Activated CD4-positive, CD25-positive, alpha-beta regulatory T cell (primary cell): ENCODE measurements at regions not wholly inside any gene's neighbourhood (a gene's known extent, or its start where the extent isn't known, plus 50 kb on each side); places are given as distances from the start of the nearest gene placed in this dataset.
"Not testable (repeated sequence)": the region's sequence is repeated elsewhere in the genome, so short reads cannot be mapped to it uniquely, and the experiment has no call there.

ENCODE experiments used
- DNase-seq, 4 experiments: peaks; one replicate each; lab custom pipeline; 2025; lab: John Stamatoyannopoulos, UW

DNA sequence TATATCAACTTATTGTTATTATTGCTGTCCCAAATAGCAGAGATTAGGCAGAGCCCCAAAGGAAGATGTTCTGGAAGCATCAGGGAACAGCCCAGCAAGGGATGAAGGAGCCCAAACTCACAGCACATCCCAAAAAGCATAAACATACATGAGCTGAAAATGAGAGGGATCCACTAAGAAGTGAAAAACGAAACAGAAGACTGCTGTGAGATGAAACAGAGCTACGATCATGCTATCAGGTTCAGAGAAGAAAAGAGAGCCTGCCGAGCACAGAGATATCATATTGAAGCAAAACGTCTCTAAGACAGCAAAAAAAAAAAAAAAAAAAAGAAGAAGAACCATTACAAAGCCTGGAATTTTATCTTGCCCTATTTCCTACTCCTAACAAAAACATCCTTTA, 127.3 kb downstream of the ZNF608 start:
- no peak for DNase-seq

DNA sequence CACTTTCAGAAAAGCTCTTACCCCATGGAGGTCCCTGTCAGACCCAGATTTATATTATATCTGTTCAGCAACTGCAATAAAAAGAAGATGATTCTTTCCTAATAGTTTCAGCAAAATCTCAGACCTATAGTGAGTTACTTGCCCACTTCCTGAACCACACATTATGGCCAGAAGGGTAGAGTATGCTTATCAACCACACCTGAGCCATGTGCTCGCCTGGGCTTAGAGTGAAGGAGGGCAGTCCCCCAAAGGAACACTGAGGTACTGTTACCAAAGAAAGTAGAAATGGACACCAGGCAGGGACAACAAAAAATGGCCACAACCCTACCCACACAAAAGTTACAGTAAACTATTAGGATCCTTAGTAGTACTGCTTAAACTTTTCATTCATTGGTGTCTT, 128.7 kb downstream of the ZNF608 start:
- DNase-seq, result no peak

DNA sequence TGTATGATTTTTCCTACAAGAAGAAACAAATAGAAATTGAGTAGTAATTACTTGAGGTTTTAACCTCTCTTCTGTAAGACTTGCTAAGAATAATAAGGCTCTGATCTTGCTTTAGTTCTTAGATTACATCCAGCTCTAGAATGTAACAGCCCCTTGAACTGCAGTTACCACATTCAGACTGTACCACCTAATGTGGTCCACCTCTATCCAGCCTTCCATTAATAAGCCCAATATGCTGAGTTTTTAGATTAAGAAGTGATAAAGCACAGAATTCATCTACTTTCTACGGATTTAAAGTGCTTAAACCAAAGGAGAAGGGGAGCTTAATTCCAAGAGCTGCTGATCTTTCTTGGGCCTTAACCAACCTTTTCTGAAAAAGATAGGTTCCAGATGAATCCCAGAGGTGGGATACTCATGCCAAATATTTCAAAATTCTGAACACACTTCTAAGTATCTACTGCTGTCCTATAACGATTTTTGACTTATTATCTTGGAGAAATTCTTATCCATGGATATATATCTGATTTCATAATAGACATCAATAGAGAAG, 131.5 kb downstream of the ZNF608 start:
- DNase-seq, result no peak

DNA sequence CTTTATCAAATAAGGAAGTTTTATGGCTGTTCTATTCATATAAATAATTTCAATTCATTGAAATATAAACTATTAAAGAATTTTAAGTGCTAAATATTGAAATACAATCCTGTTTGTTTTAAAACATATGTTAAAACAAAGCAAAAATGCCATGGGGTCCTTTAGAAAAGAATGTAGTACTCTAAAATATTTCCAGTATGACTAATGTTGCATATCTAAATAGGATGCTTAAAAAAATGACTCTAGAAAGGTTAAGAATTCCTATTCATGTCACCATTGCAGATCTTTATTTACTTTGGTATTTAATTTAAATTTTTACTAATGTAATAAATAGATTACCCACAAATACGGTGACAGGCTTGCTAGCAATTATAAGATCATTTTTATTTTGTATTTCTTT, 132.3 kb downstream of the ZNF608 start:
- no peak for DNase-seq

DNA sequence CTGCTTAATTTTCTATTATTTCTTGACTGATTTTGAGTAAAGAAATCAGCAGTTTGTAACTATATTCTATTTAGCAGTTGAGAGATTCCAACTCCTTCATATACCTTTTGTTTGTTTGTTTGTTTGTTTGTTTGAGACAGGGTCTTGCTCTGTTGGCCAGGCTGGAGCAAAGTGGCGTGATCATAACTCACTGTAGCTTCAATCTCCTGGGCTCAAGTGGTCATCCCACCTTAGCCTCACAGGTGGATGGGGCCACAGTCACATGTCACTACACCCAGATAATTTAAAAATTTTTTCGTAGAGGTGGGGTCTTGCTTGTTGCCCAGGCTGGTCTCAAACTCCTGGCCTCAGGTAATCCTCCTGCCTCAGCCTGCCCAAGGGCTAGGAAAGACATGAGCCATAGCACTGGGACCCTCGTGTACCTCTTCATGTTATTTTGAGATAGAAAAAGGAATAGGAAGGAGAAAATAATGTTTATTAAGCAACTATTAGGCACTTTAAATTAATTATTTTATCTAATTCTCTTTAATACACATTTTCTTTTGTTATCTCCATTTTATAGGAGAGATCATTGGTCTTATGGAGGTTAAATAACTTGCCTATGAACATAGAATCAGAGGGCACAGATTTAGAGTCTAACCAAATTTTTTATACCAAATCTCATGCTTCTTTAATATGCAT, 133.0 kb downstream of the ZNF608 start:
- no peak for DNase-seq

DNA sequence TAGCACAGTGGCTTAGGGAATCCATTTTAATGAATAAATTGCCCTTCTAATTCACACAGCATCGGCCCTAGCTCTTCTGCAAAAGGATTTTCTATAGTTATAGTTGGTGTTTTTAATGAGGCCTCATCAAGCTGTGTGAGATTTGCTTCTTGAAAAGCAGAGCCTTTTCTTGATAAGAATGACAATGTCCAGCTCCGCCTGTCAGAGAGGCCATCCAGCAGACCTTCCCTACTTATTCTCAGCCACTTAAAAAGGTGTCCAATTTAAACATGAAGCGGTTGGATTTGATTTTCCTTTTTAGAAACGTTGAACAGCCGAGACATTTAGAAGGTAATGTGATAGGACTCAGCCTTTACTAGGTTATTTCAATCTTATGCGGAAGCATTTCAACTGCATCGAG, 134.4 kb downstream of the ZNF608 start:
- DNase-seq, result no peak

DNA sequence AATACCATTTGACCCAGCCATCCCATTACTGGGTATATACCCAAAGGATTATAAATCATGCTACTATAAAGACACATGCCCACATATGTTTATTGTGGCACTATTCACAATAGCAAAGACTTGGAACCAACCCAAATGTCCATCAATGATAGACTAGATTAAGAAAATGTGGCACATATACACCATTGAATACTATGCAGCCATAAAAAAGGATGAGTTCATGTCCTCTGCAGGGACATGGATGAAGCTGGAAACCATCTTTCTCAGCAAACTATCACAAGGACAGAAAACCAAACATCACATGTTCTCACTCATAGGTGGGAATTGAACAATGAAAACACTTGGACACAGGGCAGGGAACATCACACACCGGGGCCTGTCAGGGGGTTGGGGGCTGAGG, 135.2 kb downstream of the ZNF608 start:
- DNase-seq, result not testable (repeated sequence)

DNA sequence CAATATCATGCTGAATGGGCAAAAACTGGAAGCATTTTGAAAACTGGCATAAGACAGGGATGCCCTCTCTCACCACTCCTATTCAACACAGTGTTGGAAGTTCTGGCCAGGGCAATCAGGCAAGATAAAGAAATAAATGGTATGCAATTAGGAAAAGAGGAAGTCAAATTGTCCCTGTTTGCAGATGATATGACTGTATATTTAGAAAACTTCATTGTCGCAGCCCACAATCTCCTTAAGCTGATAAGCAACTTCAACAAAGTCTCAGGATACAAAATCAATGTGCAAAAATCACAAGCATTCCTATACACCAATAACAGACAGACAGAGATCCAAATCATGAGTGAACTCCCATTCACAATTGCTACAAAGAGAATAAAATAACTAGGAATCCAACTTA, 136.8 kb downstream of the ZNF608 start:
- not testable (repeated sequence) for DNase-seq

DNA sequence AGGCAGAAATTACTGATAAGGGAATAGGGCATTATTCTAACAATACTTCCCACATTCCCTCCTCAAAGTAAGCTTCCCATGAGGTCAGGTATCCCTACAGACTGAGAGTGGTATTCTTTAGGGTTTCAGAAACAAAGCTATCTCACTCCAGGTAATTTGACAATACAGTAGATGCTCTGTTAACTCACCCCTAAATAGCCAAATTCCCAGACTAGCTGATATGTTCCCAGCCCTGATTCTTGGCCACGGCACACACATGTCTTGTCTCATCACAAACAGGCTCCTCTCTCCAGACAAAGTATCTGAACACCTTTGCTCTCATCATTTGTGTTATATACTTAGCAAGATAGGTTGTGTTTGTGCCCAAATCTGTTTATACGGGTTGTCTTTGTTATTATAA, 139.9 kb downstream of the ZNF608 start:
- DNase-seq, result no peak

DNA sequence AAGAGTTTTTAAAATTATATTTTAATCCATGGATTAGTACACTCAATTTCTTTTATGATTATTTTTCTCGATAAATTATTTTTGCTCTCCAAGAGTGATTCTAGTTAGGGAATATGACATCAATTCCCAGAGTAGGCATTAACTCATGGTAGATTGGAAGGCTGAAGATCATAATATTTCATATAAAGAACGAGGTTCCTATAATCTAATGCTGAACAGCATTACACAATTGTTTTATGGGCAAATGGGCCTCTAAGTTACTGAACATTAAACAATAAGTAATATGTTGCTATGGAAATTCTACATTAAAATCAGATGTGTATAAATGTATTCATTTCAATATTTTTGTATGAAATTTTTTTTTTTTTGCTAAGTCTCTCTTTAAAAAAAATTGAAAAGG, 140.3 kb downstream of the ZNF608 start:
- no peak for DNase-seq

DNA sequence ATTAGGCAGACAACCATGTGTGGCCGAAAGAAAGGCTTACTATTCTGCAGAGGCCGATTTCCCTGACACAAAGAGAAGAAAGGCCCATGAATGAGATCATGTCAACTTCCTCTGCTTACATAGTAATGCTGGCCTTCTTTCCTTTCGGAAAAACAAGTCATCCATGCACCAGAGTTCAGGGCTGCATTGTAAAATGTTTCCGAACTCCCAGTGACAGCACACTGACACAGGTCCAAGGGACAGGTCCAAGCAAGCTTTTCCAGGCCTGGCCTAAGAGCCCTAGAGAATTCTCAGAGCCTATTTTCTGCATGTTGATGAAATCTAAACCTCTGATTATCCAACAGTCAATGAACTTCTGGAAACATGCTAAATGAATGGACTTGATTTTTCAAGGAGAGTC, 140.9 kb downstream of the ZNF608 start:
- DNase-seq, result no peak

DNA sequence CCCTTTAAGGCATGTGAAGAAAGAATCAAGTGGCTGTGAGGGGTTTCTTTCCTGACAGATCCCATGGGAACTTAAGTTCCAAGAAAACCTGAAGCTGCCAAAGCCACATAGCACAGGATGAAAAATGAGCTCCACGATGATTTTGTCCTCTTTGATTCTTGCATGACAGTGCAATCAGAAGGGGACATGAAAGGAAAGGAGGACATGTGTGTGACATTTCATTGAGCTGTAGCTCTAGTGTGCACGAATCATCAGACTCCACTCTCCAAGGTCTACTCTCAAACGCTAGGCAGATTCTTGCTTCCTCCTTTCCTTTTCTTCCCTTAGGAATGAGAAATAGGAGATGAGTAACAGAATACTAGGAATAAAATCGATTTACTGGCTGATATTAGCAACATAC, 142.0 kb downstream of the ZNF608 start:
- no peak for DNase-seq

DNA sequence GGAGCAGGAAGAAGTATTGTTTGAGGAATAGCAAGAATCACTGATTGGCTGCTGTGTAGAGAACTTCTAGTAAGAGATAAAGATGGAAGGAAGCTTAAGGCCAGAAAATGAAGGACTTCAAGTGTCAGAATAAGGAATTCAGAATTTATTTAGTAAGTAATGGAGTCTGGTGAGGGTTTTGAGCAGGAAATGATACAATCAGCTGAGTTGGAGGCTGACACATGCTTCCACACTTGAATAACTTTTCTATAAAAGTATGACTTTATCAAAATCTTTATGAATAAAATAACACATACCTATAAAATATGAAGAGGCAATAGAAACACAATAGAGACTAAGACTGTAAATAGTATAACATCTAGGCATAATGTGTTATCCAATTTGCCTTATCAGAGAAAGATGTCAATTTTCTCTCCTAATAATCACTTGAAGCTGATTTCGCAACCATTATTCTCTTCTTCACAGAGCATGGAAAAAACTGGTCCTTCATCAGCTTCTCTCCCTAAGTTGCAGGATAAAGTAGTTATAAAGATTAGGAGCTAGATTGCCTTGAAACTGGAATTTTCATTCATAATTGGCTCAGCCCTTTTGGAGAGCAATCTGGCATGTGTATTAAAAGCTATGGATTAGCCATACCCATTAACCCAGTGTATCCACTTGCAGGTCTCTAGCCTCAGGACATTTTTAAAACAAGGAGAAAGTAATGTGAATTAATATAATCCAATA, 143.4 kb downstream of the ZNF608 start:
- DNase-seq, result no peak

DNA sequence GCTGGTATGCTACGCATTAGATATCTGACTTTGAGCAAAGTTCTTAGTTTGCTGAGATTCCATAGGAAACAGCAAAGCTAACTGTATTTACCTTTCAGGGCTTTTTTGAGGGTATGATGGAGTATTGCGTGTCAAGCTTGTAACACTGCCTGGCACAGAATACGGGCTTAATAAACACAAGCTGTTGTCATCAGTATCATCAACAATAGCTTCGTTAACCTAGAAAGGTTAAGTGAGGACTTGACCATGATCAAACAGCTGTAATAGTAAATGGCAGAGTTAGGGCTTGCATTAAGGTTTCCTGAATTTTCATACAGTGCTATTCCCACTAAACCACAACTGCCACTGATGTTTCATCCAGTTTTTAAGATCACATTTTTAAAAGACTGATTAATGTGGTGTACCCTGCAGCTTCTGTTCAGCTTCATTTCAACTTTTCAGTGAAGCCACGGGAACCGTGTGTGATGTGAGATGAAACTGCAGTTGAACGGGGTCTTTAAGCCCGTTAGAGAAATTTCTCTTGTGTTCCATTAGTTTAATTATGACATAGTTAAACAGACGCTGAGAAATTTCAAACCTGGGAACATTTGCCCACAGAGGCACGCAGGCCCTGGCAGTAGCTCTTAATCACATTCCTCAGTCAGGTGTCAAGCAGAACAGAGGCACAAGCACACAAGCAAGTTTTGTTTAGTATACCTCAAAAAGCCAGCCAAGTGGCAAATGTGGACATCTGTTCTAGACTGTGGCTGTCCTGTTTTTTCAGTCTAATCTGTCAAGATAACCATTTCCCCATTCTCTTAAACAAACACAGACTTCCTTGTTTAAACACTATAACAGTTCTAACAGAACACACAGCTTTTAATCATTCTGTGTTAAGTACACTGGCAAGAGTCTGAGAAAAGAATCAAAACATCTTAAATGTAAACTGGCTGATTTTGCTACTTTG, 147.1 kb downstream of the ZNF608 start:
- DNase-seq, result no peak

DNA sequence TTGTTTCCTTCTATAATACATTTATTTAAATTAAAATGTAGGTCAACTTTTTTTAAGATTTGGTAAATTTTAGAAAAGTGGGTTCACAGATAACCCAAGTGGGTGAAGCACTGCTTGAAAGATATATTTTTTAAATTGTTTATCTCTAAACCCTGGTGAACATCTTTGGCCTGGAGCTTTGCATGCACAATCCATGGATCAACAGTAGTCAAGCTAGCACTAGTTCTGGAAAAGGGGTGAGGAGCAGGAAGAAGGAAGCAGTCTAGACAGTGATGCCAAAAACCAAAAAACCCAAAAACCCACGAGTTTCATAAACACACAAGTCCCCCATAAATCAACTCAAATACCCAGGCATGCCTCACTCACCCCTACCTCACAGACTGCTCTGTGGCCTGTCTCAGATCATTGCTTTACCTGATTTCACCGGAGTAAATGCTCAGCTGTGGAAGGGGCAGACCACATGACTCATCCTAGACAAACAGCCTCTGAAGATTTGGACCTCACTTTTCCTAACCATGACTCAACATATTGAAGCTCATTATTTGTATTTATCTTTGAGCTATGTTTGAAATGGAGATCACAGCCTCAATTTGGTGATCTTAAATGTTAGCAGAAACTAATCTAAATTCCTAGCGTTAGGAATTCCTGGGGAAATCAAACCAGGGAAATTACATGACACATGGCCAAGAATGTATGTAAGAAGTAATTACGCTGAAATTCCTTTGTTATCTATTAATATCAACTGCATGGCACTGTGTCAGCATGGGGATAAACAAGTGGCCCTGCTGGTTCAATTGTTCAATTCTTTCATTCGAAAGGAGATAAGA, 149.6 kb downstream of the ZNF608 start:
- DNase-seq, result no peak

DNA sequence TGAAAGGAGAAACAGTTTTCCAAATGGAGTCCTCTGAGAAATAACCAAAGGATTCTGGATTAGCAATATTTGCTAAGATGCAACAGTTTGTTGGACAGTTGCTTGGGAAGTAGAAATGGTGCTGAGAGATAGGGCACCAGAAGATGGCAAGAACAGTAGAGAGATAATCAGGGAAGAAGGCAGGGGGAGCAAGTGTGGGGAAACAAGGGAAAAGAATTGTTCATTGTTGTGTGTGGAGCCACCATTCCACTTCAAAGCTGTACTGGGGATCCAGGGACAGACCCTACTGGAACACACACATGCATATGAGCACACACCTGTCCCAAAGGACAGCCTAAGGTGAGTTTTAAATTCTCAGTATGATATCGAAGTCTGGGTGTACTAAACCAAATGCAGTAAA, 152.5 kb downstream of the ZNF608 start:
- no peak for DNase-seq

DNA sequence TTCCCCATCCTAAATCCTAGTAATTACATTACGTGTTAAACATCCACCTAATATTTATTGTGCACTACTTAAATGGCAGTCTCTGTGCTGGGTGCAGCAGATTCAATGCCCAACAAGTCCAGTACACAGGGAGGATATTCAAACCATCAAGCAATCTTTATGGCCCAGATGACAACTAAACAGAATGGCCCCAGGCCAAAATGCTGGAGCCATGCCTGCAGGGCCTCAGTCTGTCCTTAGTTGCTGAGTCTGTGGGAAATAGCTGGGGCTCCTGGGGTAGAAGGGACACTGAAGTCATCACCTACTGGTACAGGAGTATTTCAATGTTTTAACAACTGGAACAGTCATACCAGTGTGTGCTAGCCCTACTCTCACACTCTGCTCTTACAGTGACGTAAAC, 153.5 kb downstream of the ZNF608 start:
- no peak for DNase-seq

DNA sequence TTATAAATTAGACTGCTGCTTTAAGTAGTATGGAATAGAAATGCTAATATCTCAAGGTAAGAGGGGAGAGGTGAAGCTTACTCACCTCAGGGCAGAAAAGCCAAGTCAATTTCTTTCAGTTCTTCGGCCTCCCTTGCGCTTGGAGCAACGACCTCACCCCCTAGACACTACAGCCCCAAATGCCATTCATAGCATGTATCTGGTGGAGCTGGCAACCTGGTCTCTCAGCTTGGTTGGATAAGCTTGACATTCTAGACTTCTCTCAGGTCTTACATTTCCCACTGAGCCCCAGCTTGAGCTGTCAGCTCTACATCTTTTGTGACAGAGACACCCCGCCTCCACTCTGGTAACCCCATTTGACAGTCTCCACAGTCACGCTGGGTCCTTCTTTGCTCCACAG, 154.9 kb downstream of the ZNF608 start:
- no peak for DNase-seq

DNA sequence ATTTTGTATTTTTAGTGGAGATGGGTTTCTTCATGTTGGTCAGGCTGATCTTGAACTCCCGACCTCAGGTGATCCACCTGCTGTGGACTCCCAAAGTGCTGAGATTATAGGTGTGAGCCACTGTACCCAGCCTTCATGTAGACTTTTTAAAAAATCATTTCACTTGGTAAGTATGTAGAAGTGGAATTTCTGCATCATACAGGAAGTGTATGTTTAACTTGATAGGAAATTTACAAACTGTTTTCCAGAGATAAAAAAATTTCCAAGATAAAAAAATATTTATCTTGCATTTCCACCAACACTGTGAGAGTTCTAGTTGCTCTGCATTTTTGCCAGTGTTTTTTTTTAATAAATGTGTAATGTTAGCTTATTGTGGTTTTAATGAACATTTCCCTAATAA, 155.8 kb downstream of the ZNF608 start:
- no peak for DNase-seq

DNA sequence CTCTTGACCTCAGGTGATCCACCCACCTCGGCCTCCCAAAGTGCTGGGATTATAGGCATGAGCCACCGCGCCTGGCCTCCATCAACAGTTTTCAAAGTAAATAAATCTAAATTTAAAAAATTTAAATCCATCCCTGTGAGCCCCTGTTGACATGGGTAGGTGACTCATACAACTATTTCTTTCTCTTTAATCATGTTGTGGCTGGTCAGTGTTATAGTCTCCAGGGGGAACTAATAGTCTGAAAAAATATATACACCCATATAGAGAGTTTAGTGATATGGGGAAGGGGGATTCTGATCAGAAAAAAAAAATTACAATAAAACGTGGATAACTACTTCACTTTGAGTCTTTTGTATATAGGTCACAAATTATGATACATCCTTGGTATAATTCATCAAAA, 159.2 kb downstream of the ZNF608 start:
- DNase-seq, result no peak

DNA sequence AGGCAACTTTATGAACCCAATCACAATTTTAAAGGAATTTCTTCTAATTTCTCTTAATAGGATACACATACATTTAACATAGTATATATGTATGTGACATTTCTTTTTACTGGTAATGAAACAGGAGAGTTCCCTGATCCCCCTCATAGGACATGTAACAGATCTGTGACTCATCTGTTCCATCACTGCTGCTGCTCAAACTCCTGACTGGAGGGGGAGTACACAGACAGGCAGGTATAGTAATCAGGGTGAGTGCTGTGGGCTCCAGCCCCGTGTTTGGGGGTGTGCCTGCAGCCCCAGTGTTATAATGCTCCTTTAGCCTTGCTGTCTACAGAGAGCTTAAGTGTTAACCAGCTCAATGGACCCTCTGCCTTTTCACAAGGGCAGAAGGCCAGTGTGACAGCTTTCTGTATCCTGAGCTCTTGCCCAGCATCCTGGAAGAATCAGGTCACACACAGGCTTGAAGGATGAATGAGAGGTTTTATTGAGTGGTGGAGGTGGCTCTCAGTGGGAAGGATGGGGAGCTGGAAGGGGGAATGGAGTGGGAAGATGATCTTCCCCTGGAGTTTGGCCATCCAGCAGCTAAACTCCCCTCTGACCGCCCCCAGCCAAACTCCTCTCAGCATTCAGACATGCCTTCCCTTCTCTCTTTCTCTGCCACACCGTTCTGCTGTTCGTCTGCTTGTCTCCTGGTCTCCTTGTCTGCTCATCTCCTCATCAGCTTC, 161.3 kb downstream of the ZNF608 start:
- DNase-seq, result no peak
